ENCODE measurements at regions not wholly inside any gene's neighbourhood (a gene's known extent, or its start where the extent isn't known, plus 50 kb on each side); places are given as distances from the start of the nearest gene placed in this dataset.
A peak's percentile ranks its signal among the peaks of the same experiment; 100 is the strongest.

GRCh38 chr7:153324094-153324493, 564.5 kb downstream of the ACTR3B start:
- ChIA-PET CTCF (no interaction called here), POLR2A (no interaction called here)
- no peaks in the 10 kb centered on the region for H3K9me3 ChIP-seq (ENCODE audit: control insufficient read depth, insufficient read depth, low read depth, low read length)
- TF ChIP-seq REST (tag by site-specific recombination; IDR thresholded peaks at IDR 0.05), result peak; percentile 53; the same call in 1 of the 2 replicates
- TF ChIP-seq INSM2 (tag by site-specific recombination; IDR thresholded peaks at IDR 0.05), result no peak
- TF ChIP-seq ZSCAN16 (tag by site-specific recombination; IDR thresholded peaks at IDR 0.05), result no peak
- no peak overlapping the region for H3K4me3 ChIP-seq (ENCODE audit: low read depth, low read length)
- H3K27ac ChIP-seq (ENCODE audit: extremely low read depth, low read depth, low read length), result no peak overlapping the region
- no peaks in the 10 kb centered on the region for H3K4me1 ChIP-seq (ENCODE audit: control insufficient read depth, insufficient read depth, low read length)
- no peaks in the 10 kb centered on the region for H3K36me3 ChIP-seq (ENCODE audit: control insufficient read depth in 2 of 2, insufficient read depth in 1 of 2, low read length in 2 of 2)

- Histone ChIP-seq H3K9me3 (ENCODE audit: control insufficient read depth, insufficient read depth, low read depth, low read length) (no peaks in the 10 kb centered on the region), H3K4me1 (ENCODE audit: control insufficient read depth, insufficient read depth, low read length) (no peaks in the 10 kb centered on the region), H3K4me3 (ENCODE audit: low read depth, low read length) (no peak overlapping the region), H3K36me3 (ENCODE audit: control insufficient read depth in 2 of 2, insufficient read depth in 1 of 2, low read length in 2 of 2) (no peaks in the 10 kb centered on the region), H3K27ac (ENCODE audit: extremely low read depth, low read depth, low read length) (no peak overlapping the region)
- TF ChIP-seq ZNF350 (tag by site-specific recombination; IDR thresholded peaks at IDR 0.05) (no peak), ZSCAN30 (tag by site-specific recombination; IDR thresholded peaks at IDR 0.05) (no peak), ZNF600 (tag by site-specific recombination; IDR thresholded peaks at IDR 0.05) (no peak), KLF17 (tag by site-specific recombination; IDR thresholded peaks at IDR 0.05) (no peak), ZNF18 (tag by site-specific recombination; IDR thresholded peaks at IDR 0.05) (no peak), ZNF184 (tag by site-specific recombination; IDR thresholded peaks at IDR 0.05) (no peak), KLF16 (tag by site-specific recombination; IDR thresholded peaks at IDR 0.05) (no peak), ZNF585B (tag by site-specific recombination; IDR thresholded peaks at IDR 0.05) (no peak)
- CTCF ChIA-PET, result no interaction called here
- POLR2A ChIA-PET, result no interaction called here
These were observed 568.1 kb downstream of the ACTR3B start for GRCh38 chr7:153327683-153328082.

GRCh38 chr7:153331427-153331826, 571.9 kb downstream of the ACTR3B start:
- TF ChIP-seq ZFHX2 (tag by site-specific recombination; conservative IDR thresholded peaks at IDR 0.05), result no peak
- peak; percentile 88 for TF ChIP-seq ZNF10 (tag by site-specific recombination; IDR thresholded peaks at IDR 0.05)
- no peaks in the 10 kb centered on the region for H3K36me3 ChIP-seq (ENCODE audit: control insufficient read depth in 2 of 2, insufficient read depth in 1 of 2, low read length in 2 of 2)
- CTCF ChIA-PET, result no interaction called here
- no peak overlapping the region for H3K4me3 ChIP-seq (ENCODE audit: low read depth, low read length)
- H3K9me3 ChIP-seq (ENCODE audit: control insufficient read depth, insufficient read depth, low read depth, low read length), result no peaks in the 10 kb centered on the region
- no peaks in the 10 kb centered on the region for H3K4me1 ChIP-seq (ENCODE audit: control insufficient read depth, insufficient read depth, low read length)
- no peak overlapping the region for H3K27ac ChIP-seq (ENCODE audit: extremely low read depth, low read depth, low read length)
- POLR2A ChIA-PET, result no interaction called here
